MCF 10A (cell line): ENCODE measurements at regions not wholly inside any gene's neighbourhood (a gene's known extent, or its start where the extent isn't known, plus 50 kb on each side); places are given as distances from the start of the nearest gene placed in this dataset.

ENCODE experiments used
- BruUV-seq: library from RNA; stranded (reverse); fragments of 400-500 nt; replicated peaks from 2 replicates; lab custom pipeline; 2021; lab: Mats Ljungman, UMichigan
- CTCF ChIA-PET: fragments of 300-600 bp; sonication (Branson Sonifier 250); formaldehyde crosslinking; extraction: SDS; loops from one replicate; lab custom pipeline; 2021; ENCODE audit warnings: antibody characterized with exemption, inconsistent platforms; lab: Yijun Ruan, JAX
- POLR2A ChIA-PET: fragments of 300-600, 350-650 bp; sonication (Branson Sonifier 250); formaldehyde crosslinking; extraction: SDS; loops from one replicate; lab custom pipeline; 2020; ENCODE audit warnings: antibody characterized with exemption, inconsistent platforms; lab: Yijun Ruan, JAX
- DNase-seq: peaks from one replicate; pipeline ENCODE4 v3.0.0-alpha.2; 2018; ENCODE audit not compliant: unreplicated experiment
- H3K27ac Mint-ChIP-seq: one replicate; pipeline ENCODE4 v1.8.0; 2022; ENCODE audit warnings: mild to moderate bottlenecking, low read depth, mixed read lengths; ENCODE audit not compliant: unreplicated experiment
- H3K27me3 Mint-ChIP-seq: one replicate; pipeline ENCODE4 v1.8.0; 2022; ENCODE audit warnings: mixed read lengths; ENCODE audit not compliant: insufficient read depth, unreplicated experiment
- H3K36me3 Mint-ChIP-seq: one replicate; pipeline ENCODE4 v1.8.0; 2022; ENCODE audit warnings: mild to moderate bottlenecking, moderate library complexity, mixed read lengths; ENCODE audit not compliant: insufficient read depth, unreplicated experiment
- H3K4me1 Mint-ChIP-seq: one replicate; pipeline ENCODE4 v1.8.0; 2022; ENCODE audit warnings: mixed read lengths; ENCODE audit not compliant: insufficient read depth, unreplicated experiment
- H3K4me3 Mint-ChIP-seq: one replicate; pipeline ENCODE4 v1.8.0; 2022; ENCODE audit warnings: mild to moderate bottlenecking, moderate library complexity, mixed read lengths; ENCODE audit not compliant: unreplicated experiment
- H3K9me3 Mint-ChIP-seq: one replicate; pipeline ENCODE4 v1.8.0; 2022; ENCODE audit warnings: mixed read lengths; ENCODE audit not compliant: unreplicated experiment
- intact Hi-C: fragments of 100-400 bp; cut with micrococcal nuclease; formaldehyde crosslinking; loops from 2 replicates; pipeline ENCODE4 v1.14.1; 2022
- TF ChIP-seq, protein P1 (sequence below): fragments of 200-600 bp; IDR thresholded peaks from one replicate; pipeline ENCODE4 v1.8.0; 2022; ENCODE audit warnings: antibody characterized with exemption, mild to moderate bottlenecking; ENCODE audit not compliant: unreplicated experiment

DNA sequence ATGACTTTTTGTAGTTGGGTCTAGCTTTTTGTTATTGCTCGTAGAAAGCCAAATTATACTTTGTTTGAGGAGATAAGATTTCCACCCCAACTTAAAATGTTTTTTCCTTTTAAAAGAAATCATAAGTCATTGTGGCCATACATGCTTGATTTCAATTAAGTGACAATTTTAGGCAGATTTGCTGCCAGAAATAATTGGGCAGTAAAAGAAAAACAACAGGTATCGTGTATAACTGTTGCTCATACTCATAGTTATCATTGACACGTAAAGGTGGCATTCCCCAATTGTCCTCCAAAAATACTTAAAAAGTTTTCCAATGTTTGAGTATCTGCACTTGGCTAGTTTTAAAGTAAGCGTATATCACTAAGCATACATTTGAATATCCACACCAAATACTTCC is 313.0 kb downstream of the TEX29 start:
- ChIA-PET CTCF (interaction anchor here (0.6 kb wide), 1 partner anchor 459 kb away, joined by 5 read pairs; no protein-coding TSS in a partner anchor), POLR2A (no interaction called here)
- BruUV-seq = no TSS peak
- TF ChIP-seq, protein P1, sequence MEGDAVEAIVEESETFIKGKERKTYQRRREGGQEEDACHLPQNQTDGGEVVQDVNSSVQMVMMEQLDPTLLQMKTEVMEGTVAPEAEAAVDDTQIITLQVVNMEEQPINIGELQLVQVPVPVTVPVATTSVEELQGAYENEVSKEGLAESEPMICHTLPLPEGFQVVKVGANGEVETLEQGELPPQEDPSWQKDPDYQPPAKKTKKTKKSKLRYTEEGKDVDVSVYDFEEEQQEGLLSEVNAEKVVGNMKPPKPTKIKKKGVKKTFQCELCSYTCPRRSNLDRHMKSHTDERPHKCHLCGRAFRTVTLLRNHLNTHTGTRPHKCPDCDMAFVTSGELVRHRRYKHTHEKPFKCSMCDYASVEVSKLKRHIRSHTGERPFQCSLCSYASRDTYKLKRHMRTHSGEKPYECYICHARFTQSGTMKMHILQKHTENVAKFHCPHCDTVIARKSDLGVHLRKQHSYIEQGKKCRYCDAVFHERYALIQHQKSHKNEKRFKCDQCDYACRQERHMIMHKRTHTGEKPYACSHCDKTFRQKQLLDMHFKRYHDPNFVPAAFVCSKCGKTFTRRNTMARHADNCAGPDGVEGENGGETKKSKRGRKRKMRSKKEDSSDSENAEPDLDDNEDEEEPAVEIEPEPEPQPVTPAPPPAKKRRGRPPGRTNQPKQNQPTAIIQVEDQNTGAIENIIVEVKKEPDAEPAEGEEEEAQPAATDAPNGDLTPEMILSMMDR = no peak
- H3K4me3 Mint-ChIP-seq = no peak overlapping the region
- intact Hi-C loops = no loop called here
- H3K9me3 Mint-ChIP-seq = peaks cover 34% of the 10 kb centered on the region
- DNase-seq = no peak
- H3K27me3 Mint-ChIP-seq = no peaks in the 10 kb centered on the region
- no peak overlapping the region for H3K27ac Mint-ChIP-seq
- H3K4me1 Mint-ChIP-seq = no peaks in the 10 kb centered on the region
- H3K36me3 Mint-ChIP-seq = no peaks in the 10 kb centered on the region

GRCh38 chr13:111634410-111634809 is 314.0 kb downstream of the TEX29 start:
- H3K4me3 Mint-ChIP-seq = no peak overlapping the region
- CTCF ChIA-PET = no interaction called here
- intact Hi-C loops = no loop called here
- TF ChIP-seq, protein P1 = no peak
- H3K9me3 Mint-ChIP-seq = peaks cover 25% of the 10 kb centered on the region
- no peak overlapping the region for H3K27ac Mint-ChIP-seq
- no peaks in the 10 kb centered on the region for H3K36me3 Mint-ChIP-seq
- POLR2A ChIA-PET = no interaction called here
- BruUV-seq = no TSS peak
- no peak for DNase-seq
- H3K27me3 Mint-ChIP-seq = no peaks in the 10 kb centered on the region
- H3K4me1 Mint-ChIP-seq = no peaks in the 10 kb centered on the region

DNA sequence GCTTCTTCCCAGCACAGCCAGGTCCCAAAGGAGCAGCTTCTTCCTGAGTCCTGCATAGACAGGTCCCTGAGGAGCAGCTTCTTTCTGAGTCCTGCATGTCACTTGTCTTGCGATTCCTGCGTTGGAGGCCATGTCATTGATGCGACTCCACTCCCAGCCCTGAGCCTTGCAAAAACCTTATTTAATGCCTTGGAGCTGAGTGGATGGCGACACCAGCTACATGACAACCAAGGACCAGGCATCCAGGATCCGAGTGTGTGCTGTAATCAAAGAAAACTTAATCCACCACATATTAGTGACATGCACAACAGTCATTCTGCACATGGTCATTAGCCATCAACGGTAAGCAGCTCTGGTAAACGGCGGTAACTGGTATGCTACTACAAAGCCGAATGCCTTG is 315.8 kb downstream of the TEX29 start:
- H3K27me3 Mint-ChIP-seq = no peaks in the 10 kb centered on the region
- no peaks in the 10 kb centered on the region for H3K36me3 Mint-ChIP-seq
- intact Hi-C loops = no loop called here
- DNase-seq = no peak
- H3K4me3 Mint-ChIP-seq = no peak overlapping the region
- H3K4me1 Mint-ChIP-seq = no peaks in the 10 kb centered on the region
- H3K27ac Mint-ChIP-seq = no peak overlapping the region
- ChIA-PET CTCF (no interaction called here), POLR2A (no interaction called here)
- peaks cover 15% of the 10 kb centered on the region for H3K9me3 Mint-ChIP-seq
- no TSS peak for BruUV-seq
- TF ChIP-seq, protein P1 = no peak

- intact Hi-C loops = no loop called here
- TF ChIP-seq, protein P1 = no peak
- no peak for DNase-seq
- H3K27ac Mint-ChIP-seq = no peak overlapping the region
- no peak overlapping the region for H3K4me3 Mint-ChIP-seq
- BruUV-seq = no TSS peak
- ChIA-PET POLR2A (no interaction called here), CTCF (no interaction called here)
- no peaks in the 10 kb centered on the region for H3K27me3 Mint-ChIP-seq
- H3K9me3 Mint-ChIP-seq = peaks cover 15% of the 10 kb centered on the region
- no peaks in the 10 kb centered on the region for H3K36me3 Mint-ChIP-seq
- no peaks in the 10 kb centered on the region for H3K4me1 Mint-ChIP-seq
Measured at GRCh38 chr13:111636804-111637203, 316.4 kb downstream of the TEX29 start.
